C1 segment of cervical spinal cord (tissue), 14 donors: ENCODE measurements at regions not wholly inside any gene's neighbourhood (a gene's known extent, or its start where the extent isn't known, plus 50 kb on each side); places are given as distances from the start of the nearest gene placed in this dataset.
A peak's percentile ranks its signal among the peaks of the same experiment; 100 is the strongest.
"Not testable (repeated sequence)": the region's sequence is repeated elsewhere in the genome, so short reads cannot be mapped to it uniquely, and the experiment has no call there.

ENCODE experiments used
- DNase-seq, 14 donors: peaks; one replicate each; lab custom pipeline; 2025; lab: John Stamatoyannopoulos, UW

DNA sequence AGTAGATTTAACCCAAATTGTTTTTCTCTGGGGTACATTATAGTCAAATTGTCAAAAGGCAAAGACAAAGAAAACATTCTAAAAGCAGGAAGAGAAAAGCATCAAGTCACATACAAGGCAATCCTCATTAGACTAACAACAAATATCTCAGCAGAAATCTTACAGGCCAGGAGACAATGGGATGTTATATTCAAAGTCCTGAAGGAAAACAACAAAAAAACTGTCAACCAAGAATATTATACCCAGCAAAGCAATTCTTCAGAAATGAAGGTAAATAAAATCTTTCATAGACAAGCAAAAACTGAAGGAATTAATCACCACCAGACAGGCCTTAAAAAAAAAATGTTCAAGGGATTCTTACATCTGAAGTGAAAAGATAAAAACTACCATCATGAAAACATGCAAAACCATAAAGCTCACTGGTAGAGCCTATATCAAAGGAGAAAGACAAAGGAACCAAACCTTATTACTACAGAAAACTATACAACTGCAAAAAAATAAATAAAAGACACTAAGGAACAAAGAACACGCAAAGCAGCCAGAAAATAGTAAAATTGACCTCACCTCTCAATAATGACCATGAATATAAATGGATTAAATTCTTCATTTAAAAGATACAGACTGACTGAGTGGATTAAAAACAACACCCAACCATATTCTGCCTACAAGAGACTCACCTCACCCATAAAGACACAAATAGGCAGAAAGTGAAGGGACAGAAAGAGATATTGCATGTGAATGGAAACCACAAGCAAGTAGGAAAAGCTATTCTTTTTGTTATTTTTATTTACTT lies 113.8 kb upstream of the ZC3H11B start:
- no peak for DNase-seq

DNA sequence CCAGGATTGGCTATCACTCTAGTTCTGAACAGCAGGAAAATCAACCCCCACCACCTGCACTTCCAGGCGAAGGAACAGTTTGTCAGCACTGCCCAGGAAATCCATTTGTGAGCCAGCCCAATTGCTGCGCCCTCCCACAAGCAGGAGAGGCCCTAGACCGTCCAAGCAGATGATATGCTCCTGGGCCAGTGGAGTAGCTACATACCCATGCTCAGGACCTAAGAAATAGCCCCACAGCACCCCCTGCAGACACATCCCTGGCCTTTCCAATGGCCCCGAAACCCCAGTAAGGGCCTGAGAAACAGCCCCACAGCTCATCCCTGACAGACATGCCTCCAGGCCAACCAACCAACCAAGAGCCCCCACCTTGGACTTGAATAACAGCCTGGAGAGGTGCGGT lies 111.5 kb upstream of the ZC3H11B start:
- DNase-seq: no peak

DNA sequence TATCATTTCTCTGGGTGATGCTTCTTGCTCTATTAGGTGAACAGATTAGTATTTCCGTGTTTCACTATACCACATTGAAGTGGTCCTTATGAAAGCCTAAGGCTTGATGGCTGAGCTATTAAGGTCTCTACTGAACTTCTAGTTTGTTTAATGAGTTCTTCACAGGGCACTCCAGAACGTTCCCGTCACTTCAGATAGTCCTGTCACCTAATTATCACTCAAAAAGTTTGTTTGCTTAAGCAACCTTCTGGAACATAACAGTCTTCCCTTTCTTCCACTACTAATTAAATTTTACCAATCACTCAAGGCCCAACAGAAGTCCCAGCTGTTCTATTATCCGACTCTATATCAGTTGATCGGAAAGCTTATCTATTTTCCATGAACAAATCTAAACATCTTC lies 104.6 kb upstream of the ZC3H11B start:
- no peak for DNase-seq

DNA sequence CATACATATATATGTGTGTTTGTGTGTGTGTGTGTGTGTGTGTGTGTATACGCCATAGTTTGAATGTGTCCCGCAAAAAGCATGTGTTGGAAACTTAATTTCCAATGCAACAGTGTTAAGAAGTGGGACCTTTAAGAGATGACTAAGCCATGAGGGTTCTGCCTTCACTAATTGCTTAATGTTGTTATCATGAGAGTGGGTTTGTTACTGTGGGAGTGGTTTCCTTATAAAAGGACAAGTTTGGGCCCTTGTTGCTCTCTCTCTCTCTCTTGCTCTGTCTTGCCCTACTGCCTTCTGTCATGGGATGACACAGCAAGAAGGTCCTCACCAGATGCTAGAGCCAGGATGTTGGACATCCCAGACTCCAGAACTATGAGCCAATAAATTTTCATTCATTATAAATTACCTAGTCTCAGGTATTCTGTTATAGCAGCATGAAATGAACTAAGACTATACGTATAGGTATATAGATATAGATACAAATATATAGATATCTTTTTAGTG lies 103.8 kb upstream of the ZC3H11B start:
- no peak for DNase-seq

DNA sequence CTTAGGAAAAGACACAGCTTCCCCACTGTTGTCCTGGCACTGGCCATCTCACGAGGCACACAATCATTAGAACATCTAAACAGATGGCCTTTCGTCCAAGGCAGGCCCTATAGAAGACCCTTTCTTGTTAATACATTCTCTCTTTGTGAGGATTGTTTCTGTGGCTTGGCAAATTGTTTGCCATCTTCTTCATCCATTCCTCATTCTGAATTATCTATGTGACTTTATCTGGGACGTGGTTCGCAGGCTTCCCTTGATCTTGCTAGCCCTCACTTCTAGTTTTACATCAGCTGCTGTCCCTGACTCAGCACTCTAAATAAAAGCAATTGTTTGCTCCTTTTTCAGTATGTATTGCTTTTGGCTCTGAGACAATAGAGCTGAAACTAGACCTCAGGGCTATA lies 101.1 kb upstream of the ZC3H11B start:
- DNase-seq: peak in 2 of 14 donors; percentile 3 to 16

DNA sequence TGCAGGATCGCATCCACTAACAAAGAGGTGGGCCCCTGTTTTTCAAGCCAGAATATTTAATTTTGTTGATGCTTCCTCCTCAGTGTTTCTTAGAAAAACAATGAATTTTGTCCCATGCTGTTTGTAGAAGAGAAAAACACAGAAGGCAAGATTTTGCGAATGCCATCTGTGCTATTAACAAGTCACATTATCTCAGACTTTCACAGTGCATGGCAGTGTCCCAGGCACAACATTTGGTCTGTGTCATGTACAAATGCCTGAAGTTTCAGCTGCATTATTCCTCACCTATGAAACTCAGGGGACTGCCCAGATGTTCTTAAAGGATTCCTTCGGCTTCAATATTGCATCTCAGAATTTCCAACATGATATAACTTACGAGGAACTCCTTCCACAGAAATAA lies 99.6 kb upstream of the ZC3H11B start:
- no peak for DNase-seq

DNA sequence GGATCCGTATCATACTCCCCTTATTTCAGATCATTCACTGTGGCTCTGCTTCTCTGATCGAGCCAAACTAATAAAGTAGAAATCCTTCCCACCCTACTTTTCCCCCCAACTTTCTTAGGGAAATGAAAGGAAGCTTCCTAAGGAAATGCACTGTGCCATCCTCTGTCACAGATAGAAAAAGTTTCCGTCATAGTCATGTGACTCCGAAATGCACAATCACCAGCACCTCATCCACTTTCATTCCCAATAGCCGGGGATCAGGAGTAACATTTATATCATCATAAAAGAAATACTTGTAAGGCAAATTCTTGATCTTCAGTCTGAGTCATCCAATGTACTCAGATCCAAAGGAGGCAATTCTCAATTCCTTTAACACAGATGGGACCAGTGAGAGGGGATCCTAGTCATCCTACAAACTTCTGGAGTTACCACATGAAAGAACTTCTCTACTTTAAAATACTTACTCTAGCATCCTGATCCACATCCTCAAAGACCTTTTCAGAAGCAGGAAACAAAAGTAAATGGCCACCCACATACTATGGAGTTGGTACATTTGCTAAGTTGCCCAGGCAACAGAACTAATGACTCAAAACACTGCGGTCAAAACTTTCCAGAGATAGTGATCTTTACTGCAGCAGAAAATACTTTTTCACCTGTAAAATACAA lies 97.8 kb upstream of the ZC3H11B start:
- DNase-seq: no peak

DNA sequence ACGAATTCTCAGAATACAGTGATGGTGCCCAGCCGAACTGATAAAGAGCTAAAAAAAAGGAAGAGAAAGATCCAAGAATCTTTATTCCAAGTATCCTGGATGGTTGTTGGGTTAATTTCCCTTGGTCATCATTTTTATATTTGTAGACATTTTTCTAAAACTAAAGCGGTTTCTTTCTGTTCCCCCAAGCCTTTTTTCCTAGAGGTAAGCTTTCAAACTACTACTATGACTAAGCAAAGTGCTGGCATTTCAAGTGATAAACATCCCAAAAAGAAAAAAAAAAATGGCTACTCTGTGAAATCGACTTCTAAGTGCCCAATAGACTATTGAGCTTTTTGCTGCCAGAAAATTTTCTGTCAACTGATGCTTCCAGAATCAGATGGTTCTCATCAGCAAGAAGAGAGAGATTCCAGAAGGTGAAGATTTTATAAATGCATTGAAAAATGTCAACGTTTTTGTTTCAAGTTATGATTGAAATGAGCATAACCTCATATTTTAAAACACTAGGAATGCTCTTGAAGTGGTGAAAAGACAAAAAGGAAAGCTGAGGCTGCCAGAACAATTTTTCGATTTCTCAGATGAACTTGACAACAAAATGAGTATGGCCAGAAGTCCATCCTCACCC lies 96.1 kb upstream of the ZC3H11B start:
- DNase-seq: no peak

DNA sequence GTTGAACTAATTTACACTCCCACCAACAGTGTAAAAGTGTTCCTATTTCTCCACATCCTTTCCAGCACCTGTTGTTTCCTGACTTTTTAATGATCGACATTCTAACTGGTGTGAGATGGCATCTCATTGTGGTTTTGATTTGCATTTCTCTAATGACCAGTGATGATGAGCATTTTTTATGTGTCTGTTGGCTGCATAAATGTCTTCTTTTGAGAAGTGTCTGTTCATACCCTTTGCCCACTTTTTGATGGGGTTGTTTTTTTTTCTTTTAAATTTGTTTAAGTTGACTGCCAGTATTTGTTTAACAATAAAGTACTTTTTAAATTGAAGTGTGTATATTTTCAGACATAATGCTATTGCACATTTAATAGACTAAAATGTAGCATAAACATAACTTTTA lies 95.0 kb upstream of the ZC3H11B start:
- DNase-seq: not testable (repeated sequence)

DNA sequence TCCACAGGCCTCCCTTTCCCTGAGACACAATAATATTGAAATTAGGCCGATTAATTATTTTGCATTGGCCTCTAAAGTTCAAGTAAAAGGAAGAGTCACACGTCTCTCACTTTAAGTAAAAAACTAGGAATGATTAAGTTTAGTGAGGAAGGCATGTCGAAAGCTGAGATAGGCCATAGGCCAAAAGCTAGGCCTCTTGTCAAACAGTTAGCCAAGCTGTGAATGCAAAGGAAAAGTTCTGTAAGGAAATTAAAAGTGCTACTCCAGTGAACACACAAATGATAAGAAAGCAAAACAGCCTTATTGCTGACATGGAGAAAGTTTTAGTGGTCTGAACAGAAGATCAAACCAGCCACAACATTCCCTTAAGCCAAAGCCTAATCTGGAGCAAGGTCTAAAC lies 91.4 kb upstream of the ZC3H11B start:
- not testable (repeated sequence) for DNase-seq

DNA sequence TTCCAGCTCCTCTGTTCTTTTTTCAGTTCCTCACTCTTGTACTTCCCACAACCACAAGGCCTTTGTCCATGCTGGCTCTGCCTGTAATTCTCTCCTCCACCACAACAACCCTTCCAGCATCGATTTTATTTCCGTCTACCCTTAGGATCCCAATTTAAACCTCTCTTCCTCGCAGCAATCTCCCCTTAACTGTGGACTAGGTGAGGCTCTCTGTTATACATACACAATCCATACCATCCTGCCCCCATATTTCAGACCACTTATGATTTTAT lies 90.4 kb upstream of the ZC3H11B start:
- DNase-seq: no peak

DNA sequence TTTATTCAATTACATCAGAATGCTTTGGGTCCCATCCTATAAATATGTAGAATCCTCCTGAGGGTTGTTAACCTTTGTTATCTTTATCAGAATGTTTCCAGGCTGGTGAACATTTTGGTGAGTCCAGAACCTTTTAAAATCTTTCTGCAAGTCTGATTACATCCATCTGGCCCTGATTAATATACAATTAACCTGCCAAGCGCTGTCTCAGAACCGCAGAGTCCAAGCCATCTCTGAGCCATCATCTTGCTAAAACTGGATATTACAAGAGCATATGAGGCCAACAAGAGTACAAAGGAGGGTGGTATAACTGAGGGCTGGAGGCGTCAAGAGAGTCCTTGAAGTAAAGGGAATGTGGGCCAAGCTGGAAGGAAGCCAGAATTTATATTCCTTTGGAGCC lies 88.6 kb upstream of the ZC3H11B start:
- no peak for DNase-seq

DNA sequence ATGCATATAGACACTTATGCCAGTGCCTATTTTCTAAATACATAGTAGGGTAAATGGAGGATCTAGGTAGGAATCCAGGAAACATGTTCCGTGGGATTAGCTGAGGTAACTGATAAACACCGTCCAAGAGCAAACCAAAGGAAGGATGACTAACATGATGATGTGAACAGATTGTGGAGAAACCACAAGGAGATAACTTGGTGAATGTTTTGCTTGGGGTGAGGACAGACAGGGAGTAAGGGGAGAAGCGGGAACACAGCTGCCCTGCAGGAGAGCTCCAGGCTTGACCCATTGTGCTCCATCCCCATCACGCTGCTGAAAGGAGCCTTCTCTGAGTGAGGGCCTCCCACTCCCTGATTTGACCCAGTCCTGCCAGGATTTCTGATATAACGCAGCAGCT lies 87.0 kb upstream of the ZC3H11B start:
- no peak for DNase-seq

DNA sequence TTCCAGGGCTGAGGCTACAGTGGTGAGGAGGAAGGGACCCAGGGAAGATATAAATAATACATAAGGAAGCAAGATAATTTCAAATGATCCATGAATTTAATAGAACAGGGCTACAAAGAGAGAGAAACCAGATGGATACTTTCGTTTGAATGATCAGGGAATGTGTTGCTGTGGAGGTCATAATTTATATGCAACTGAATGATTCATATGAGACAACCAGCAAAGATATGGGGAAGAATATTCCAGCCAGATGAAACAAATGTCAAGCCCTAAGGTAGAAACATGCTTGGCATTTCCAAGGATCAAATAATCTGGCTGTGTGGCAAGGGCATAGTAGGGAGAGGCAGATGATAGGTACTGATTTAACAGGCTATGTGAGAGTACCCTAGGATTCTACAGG lies 84.8 kb upstream of the ZC3H11B start:
- DNase-seq: no peak

DNA sequence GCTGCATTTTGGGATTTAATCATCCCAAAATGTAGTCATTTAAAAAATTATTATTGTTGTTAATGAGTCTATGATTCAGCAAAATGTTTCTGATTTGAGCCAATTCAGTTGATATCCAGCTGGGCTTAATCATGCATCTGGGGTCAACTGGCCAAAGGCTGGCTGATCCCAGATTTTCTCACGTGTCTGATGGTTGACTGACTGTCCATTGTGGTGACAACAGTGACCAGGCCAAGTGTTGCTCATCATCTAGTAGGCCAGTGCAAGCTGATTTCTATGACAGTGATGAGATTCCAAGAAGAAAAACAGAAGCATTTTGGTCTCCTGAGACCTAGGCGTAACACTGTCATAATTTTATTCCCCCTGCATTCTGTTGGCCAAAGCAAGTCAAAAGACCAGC lies 80.1 kb upstream of the ZC3H11B start:
- no peak for DNase-seq

DNA sequence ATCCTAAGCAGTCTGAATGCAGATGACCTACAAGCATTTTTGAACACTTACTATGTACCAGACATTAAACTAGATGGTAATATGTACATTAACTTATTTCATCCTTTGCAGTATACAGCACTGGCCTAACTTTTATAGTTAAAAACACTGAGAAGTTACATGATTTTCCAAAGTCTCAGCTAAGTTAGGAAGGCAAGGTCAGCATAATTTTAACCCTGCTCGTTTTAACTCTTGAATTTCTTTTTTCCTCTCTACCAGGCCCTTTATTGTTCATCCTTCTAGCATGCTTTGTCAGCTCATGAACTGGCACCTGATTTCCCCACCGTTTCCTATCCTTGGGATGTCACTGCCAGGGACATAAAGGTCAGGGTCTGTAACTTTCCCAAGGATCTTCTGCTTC lies 76.9 kb upstream of the ZC3H11B start:
- DNase-seq: no peak

DNA sequence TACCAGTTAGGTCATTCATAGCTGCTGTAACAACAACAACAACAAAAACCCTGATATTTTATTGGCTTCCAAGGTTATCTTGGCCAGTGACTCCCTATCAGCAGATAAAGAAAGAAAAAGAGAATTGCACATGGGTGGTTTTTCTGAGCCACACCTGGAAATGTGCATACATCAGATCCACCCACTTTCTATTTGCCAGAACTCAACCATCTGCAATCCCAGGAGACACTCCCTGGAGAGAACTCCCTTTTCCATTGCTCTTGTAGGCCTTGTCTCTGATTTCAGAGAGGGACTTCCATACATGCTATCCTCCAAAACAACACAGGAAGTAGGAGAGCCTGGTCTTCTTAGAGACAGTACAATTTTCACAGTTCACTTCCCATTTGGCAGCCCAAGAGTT lies 74.9 kb upstream of the ZC3H11B start:
- no peak for DNase-seq

DNA sequence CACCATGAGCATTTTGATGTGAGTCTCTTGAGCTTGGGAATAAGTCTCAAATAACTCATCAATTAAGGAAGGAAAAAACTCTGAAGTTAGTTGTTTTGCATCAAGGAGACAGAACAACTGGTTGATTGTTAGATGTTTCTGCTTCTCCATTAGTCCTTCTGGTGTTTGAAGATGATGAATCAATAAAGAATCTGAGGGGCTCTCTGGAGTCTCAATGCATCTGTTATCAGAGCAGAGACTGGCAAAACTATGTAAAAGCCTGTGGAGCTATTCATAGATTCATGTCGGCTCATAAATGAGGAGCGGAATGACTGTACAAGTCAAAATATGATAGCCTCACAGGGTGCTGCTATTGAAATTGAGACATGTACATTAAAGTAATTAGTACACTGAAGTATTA lies 73.3 kb upstream of the ZC3H11B start:
- DNase-seq: no peak

DNA sequence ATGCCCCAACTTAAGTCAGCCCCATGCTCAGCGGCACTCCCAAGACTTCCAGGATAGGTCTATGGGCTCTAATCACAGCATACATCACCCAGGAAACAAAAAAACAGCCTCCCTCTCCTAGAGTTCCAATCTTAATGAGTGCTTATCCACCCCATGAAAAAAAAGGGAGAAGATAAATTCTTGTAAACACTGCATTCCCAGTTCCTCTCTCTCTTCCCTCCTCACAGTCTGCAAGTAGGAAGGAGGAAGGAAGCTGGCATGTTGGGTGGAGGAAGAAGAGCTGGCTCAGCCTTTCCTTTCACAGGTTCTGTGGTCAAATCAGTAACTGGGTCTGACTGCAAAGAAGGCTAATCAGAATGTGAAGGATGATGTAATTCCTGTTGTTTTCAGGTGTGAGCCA lies 69.9 kb upstream of the ZC3H11B start:
- no peak for DNase-seq

DNA sequence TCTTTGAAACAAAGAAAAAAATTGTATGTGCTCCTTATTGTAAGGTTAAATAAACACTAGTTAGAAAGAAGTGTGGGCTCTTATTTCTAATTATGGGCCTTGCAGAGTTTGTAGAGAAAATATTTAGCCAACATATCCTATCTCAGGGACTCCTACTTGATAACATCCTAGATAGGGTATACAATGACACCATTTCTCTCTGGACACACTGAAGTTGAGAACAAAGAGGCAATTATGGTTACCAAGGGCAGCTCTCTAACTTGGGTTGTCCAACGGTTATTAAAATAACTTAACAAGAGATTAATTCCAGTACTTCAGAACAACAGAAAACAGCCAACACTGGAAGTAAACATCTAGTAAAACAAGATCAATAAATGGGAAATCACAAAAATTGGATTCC lies 69.0 kb upstream of the ZC3H11B start:
- no peak for DNase-seq

DNA sequence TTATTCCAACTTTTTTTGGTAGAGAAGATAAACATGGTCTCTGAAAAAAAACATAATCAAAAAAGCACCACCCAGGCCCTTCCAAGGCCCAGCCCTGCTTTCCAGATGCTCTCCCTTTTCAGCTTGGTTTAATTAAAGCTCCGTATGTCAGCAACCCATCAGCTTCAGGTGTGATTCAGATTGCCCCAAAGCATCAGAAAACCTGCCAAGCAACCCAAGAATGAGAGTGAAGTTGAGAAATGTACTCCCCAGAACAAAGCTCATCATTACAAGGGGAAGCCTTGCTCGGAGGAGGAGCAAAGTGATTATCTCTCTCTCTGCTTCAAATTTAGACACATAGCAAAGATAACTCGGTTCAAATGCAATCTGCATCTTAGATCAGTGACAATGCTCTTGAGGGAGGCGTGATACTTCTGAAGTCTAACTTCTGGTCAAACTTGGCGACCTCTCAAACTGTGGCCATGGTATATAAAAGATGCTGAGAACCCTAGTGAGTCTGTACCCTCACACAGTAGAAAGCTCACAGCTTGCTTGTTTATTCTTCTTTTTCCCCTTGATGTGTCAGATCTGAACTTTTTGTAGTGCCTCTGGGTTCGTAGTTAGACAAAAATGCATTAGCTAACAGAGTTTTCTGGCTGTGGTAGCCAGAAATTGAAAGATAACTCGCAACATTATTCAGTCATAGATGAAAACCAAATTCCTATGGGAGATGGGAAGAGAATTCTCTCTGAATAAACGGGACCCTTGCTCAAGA lies 63.3 kb upstream of the ZC3H11B start:
- DNase-seq: no peak

DNA sequence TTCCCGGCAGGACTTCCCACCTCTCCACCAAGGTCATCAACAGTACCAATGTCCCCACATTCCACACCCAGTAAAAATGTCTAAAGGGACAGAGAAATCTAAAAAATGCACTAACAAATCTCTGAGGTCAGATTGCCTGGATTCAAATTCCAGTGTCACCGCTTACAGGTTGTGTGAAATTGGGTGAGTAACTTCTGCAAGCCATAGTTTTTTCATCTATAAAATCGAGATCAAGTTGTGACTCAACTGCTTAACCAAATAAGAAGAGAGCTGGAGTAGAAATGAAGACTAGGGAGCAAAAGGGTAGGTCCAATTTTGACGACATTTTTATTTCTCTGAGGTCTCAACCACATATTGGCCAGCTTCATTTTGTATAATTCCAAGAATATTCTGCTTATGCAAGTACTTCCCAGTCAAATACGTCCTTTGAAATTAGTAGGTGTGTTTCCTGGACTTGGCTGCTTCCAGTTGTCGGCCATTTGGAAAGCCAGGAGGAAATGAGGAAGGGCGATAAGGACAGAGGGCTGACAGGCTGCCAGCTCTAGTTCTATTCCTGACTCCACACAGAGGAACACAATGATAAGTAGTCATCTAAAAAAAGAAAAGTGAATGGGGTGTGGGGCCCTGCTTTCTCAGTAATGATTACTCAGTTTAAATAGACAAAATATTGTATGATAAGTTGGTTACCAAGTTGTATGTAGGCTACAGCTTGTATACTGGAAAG lies 57.7 kb upstream of the ZC3H11B start:
- no peak for DNase-seq
